ENCODE measurements at regions not wholly inside any gene's neighbourhood (a gene's known extent, or its start where the extent isn't known, plus 50 kb on each side); places are given as distances from the start of the nearest gene placed in this dataset.

- H3K4me1 ChIP-seq: no peaks in the 10 kb centered on the region
- no peak overlapping the region for H3K4me3 ChIP-seq
- no peaks in the 10 kb centered on the region for H3K9me3 ChIP-seq
- no peaks in the 10 kb centered on the region for H3K27me3 ChIP-seq
- no peak for DNase-seq (ENCODE audit: low spot score in 2 of 2)
- H3K36me3 ChIP-seq: no peaks in the 10 kb centered on the region
- intact Hi-C loops (cut with DNase I; ENCODE audit: low total_unique reads): no loop called here
- no peak overlapping the region for H3K27ac ChIP-seq
- no peak for TF ChIP-seq POLR2AphosphoS5 (IDR thresholded peaks at IDR 0.05)
- TF ChIP-seq CTCF (IDR thresholded peaks at IDR 0.05): no peak
- no peak for TF ChIP-seq POLR2A (IDR thresholded peaks at IDR 0.05)
Measured at GRCh38 chr6:156058356-156058755, 602.7 kb upstream of the NOX3 start.

DNA sequence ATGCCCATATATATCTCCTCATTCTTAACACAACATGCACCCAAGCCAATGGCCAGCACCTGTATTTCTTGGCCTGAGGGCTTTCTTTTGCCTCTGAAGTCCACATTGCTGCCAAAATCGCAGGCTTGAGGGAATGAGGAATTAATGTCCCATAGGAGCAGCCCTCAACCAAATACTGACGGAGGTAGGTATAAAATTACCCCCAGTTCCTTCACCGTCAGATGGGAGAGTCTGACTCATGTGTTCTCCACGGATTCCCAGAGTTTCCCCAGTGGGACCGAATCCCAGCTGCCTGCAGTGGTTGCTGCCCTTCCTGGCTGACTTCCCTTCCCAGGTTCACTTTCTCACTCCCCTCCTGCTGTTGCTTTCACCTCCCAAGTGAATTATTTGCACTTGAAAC lies 602.2 kb upstream of the NOX3 start:
- intact Hi-C loops (cut with DNase I; ENCODE audit: low total_unique reads): no loop called here
- H3K4me1 ChIP-seq: no peaks in the 10 kb centered on the region
- no peak overlapping the region for H3K4me3 ChIP-seq
- no peak overlapping the region for H3K27ac ChIP-seq
- H3K36me3 ChIP-seq: no peaks in the 10 kb centered on the region
- no peak for TF ChIP-seq CTCF (IDR thresholded peaks at IDR 0.05)
- TF ChIP-seq POLR2AphosphoS5 (IDR thresholded peaks at IDR 0.05): no peak
- TF ChIP-seq POLR2A (IDR thresholded peaks at IDR 0.05): no peak
- DNase-seq (ENCODE audit: low spot score in 2 of 2): no peak
- H3K9me3 ChIP-seq: no peaks in the 10 kb centered on the region
- H3K27me3 ChIP-seq: no peaks in the 10 kb centered on the region

- no peak overlapping the region for H3K4me3 ChIP-seq
- DNase-seq (ENCODE audit: low spot score in 2 of 2): no peak
- no peak for TF ChIP-seq POLR2AphosphoS5 (IDR thresholded peaks at IDR 0.05)
- no peak for TF ChIP-seq CTCF (IDR thresholded peaks at IDR 0.05)
- no peak for TF ChIP-seq POLR2A (IDR thresholded peaks at IDR 0.05)
- no peaks in the 10 kb centered on the region for H3K36me3 ChIP-seq
- intact Hi-C loops (cut with DNase I; ENCODE audit: low total_unique reads): no loop called here
- H3K27me3 ChIP-seq: no peaks in the 10 kb centered on the region
- H3K4me1 ChIP-seq: no peaks in the 10 kb centered on the region
- H3K27ac ChIP-seq: no peak overlapping the region
- H3K9me3 ChIP-seq: no peaks in the 10 kb centered on the region
Measured at GRCh38 chr6:156056085-156056484, 600.4 kb upstream of the NOX3 start.

DNA sequence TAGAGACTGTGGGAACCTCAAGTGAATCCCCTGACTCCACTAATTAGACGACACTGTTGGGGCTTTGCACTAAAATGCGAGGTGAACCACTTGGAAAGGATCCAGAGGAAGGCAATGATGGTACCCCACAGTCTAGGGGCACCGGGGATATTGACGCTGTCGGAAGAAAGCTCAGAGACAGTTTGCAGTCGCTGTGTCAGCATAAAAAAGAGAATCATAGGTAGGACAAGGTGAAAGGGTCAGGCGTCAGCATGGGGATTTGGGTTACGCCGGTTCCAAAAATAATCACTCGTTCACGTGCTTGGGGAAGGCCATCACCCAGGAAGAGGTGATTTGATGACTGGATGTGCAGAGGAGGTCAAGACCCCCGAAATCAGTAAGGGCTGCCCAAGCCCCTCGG lies 598.0 kb upstream of the NOX3 start:
- intact Hi-C loops (cut with DNase I; ENCODE audit: low total_unique reads): no loop called here
- H3K4me1 ChIP-seq: no peaks in the 10 kb centered on the region
- no peak overlapping the region for H3K27ac ChIP-seq
- DNase-seq (ENCODE audit: low spot score in 2 of 2): no peak
- no peaks in the 10 kb centered on the region for H3K36me3 ChIP-seq
- H3K27me3 ChIP-seq: no peaks in the 10 kb centered on the region
- no peaks in the 10 kb centered on the region for H3K9me3 ChIP-seq
- no peak overlapping the region for H3K4me3 ChIP-seq
- TF ChIP-seq POLR2AphosphoS5 (IDR thresholded peaks at IDR 0.05) (no peak), CTCF (IDR thresholded peaks at IDR 0.05) (no peak), POLR2A (IDR thresholded peaks at IDR 0.05) (no peak)

DNA sequence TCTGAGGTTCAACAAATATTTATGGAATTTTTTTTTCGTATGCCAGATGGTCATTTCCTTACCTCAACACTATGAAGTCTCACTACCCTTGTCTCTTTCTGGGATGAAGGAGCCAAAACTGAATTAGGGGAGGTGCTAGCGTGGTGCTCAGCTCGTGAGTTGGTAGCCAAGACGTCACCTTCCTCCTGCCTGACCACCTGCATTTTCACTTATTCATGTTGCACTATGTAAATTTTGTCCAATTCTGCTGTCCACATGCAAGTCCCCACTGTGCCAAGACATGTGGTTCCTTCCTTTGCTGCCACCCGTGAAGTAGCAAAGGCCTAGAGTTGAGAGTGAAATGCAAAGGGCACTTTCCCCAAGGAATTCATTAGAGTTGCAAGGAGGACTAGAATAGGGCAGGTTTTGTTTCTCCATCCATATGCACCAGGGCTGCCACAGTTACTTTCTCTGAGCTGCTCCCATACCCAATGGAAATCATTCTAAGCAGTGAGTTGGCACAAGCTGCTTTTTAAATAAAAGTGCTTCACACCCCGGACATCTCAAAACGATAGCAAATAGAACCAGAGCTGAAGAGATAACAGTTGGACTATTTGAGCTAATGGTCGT lies 591.3 kb upstream of the NOX3 start:
- no peaks in the 10 kb centered on the region for H3K4me1 ChIP-seq
- H3K9me3 ChIP-seq: no peaks in the 10 kb centered on the region
- intact Hi-C loops (cut with DNase I; ENCODE audit: low total_unique reads): no loop called here
- no peak for DNase-seq (ENCODE audit: low spot score in 2 of 2)
- H3K27ac ChIP-seq: no peak overlapping the region
- H3K4me3 ChIP-seq: no peak overlapping the region
- no peaks in the 10 kb centered on the region for H3K27me3 ChIP-seq
- H3K36me3 ChIP-seq: no peaks in the 10 kb centered on the region
- no peak for TF ChIP-seq POLR2A (IDR thresholded peaks at IDR 0.05)
- TF ChIP-seq CTCF (IDR thresholded peaks at IDR 0.05): no peak
- TF ChIP-seq POLR2AphosphoS5 (IDR thresholded peaks at IDR 0.05): no peak

Measured in breast epithelium (tissue), 4 donors.